ENCODE measurements at regions not wholly inside any gene's neighbourhood (a gene's known extent, or its start where the extent isn't known, plus 50 kb on each side); places are given as distances from the start of the nearest gene placed in this dataset.

DNA sequence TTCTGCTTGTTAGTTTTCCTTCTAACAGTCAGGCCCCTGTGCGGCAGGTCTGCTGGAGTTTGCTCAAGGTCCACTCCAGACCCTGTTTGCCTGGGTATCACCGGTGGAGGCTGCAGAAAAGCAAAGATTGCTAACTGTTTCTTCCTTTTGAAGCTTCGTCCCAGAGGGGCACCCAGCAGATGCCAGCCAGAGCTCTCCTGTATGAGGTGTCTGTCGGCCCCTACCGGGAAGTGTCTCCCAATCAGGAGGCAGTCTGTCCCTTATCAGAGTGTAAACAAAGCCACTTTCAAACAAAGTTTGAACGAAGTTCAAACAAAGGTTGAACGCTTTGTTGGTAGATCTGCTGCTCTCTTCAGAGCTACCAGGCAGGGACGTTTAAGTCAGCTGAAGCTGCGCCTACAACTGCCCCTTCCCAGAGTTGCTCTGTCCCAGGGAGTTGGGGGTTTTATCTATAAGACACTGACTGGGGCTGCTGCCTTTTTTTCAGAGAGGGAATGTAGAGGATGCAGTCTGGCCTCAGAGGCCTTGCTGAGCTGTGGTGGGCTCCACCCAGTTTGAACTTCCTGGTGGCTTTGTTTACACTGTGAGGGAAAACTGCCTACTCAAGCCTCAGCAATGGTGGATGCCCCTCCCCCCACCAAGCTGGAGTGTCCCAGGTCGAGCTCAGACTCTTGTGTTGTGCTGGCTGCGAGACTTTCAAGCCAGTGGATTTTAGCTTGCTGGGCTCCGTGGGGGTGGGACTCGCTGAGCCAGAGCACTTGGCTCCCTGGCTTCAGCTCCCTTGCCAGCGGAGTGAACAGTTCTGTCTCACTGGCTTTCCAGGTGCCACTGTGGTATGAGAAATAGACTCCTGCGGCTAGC lies 401.8 kb downstream of the SRGAP2C start:
- intact Hi-C loops (cut with DNase I; ENCODE audit: low total_unique reads), result no loop called here
- Histone ChIP-seq H3K9me3 (peaks cover 0 to 27% (median 12%) of the 10 kb centered on the region in 8 donors), H3K36me3 (no peaks in the 10 kb centered on the region), H3K27me3 (replicated peaks in 1 of 7) (no peaks in the 10 kb centered on the region), H3K27ac (no peak overlapping the region), H3K4me1 (no peaks in the 10 kb centered on the region), H3K4me3 (no peak overlapping the region)
- no peak for DNase-seq
- TF ChIP-seq, protein P1, sequence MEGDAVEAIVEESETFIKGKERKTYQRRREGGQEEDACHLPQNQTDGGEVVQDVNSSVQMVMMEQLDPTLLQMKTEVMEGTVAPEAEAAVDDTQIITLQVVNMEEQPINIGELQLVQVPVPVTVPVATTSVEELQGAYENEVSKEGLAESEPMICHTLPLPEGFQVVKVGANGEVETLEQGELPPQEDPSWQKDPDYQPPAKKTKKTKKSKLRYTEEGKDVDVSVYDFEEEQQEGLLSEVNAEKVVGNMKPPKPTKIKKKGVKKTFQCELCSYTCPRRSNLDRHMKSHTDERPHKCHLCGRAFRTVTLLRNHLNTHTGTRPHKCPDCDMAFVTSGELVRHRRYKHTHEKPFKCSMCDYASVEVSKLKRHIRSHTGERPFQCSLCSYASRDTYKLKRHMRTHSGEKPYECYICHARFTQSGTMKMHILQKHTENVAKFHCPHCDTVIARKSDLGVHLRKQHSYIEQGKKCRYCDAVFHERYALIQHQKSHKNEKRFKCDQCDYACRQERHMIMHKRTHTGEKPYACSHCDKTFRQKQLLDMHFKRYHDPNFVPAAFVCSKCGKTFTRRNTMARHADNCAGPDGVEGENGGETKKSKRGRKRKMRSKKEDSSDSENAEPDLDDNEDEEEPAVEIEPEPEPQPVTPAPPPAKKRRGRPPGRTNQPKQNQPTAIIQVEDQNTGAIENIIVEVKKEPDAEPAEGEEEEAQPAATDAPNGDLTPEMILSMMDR (IDR thresholded peaks at IDR 0.05 in 8 of 11, conservative IDR thresholded peaks at IDR 0.05 in 3 of 11), result no peak
- no peak for TF ChIP-seq POLR2A (IDR thresholded peaks at IDR 0.05)
- TF ChIP-seq POLR2AphosphoS5 (IDR thresholded peaks at IDR 0.05), result no peak
- WGBS, 5 donors, result 70 to 86% (median 78%) methylated on average over 9 to 15 of the region's 15 CpGs

DNA sequence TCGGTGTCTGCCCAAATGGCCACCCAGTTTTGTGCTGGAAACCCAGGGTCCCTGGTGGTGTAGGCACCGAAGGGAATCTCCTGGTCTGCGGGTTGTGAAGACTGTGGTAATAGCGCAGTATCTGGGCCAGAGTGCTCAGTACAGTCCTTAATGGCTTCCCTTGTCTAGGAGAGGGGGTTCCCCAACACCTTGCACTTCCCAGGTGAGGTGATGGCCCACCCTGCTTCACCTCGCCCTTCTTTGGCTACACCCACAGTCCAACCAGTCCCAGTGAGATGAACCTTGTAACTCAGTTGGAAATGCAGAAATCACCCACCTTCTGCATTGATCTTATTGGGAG lies 402.4 kb downstream of the SRGAP2C start:
- DNase-seq, result no peak
- TF ChIP-seq POLR2AphosphoS5 (IDR thresholded peaks at IDR 0.05), result no peak
- TF ChIP-seq POLR2A (IDR thresholded peaks at IDR 0.05), result no peak
- TF ChIP-seq, protein P1 (IDR thresholded peaks at IDR 0.05 in 8 of 11, conservative IDR thresholded peaks at IDR 0.05 in 3 of 11), result no peak
- Histone ChIP-seq H3K9me3 (peaks cover 0 to 21% (median 6%) of the 10 kb centered on the region in 8 donors), H3K4me1 (no peaks in the 10 kb centered on the region), H3K36me3 (no peaks in the 10 kb centered on the region), H3K27ac (no peak overlapping the region), H3K4me3 (no peak overlapping the region), H3K27me3 (replicated peaks in 1 of 7) (no peaks in the 10 kb centered on the region)
- intact Hi-C loops (cut with DNase I; ENCODE audit: low total_unique reads), result no loop called here
- WGBS, 5 donors, result 90 to 100% (median 96%) methylated on average over 1 to 5 of the region's 5 CpGs

DNA sequence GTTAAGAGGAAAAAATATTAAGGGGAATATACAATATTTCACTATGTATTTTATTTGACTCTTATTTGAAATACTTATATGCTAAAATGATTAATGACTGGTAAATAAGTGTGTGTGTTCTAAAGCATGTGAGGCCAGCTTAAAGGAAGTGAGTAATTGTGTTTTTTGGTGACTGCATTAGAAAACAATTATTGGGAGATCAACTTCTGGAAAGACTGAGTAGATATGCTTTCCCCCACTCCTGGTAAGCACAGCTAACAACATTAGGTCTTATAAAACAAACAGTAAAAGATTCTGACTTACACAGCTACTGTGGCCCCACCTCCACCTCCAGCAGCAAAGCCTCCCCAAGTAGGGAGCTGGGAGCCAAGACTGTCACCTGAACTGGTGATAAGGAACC lies 403.0 kb downstream of the SRGAP2C start:
- intact Hi-C loops (cut with DNase I; ENCODE audit: low total_unique reads), result no loop called here
- no peaks in the 10 kb centered on the region for H3K27me3 ChIP-seq (replicated peaks in 1 of 7)
- peaks cover 0 to 16% (median under 1%) of the 10 kb centered on the region in 8 donors for H3K9me3 ChIP-seq
- H3K4me1 ChIP-seq, result no peaks in the 10 kb centered on the region
- H3K36me3 ChIP-seq, result no peaks in the 10 kb centered on the region
- DNase-seq, result no peak
- no peak for TF ChIP-seq POLR2AphosphoS5 (IDR thresholded peaks at IDR 0.05)
- TF ChIP-seq, protein P1 (IDR thresholded peaks at IDR 0.05 in 8 of 11, conservative IDR thresholded peaks at IDR 0.05 in 3 of 11), result no peak
- no peak for TF ChIP-seq POLR2A (IDR thresholded peaks at IDR 0.05)
- no peak overlapping the region for H3K27ac ChIP-seq
- no peak overlapping the region for H3K4me3 ChIP-seq

DNA sequence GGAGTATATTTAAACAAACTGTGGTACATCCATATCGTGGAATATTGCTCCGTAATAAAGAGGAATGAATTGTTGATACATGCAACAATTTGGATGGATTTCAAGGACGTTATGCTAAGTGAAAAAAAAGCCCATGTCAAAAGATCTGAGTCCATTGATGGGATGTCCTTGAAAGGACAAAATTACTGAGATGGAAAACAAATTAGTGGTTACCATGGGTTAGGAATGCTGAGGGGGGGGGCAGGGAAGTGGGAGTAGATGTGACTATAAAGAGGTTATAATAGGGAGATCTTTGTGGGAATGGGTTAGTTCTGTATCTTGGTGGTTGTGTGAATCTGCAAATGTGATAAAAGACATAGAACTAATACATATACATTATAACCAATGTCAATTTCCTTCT lies 409.3 kb downstream of the SRGAP2C start:
- H3K9me3 ChIP-seq, result no peaks in the 10 kb centered on the region
- H3K4me3 ChIP-seq, result no peak overlapping the region
- no peaks in the 10 kb centered on the region for H3K36me3 ChIP-seq
- H3K27me3 ChIP-seq (replicated peaks in 1 of 7), result no peaks in the 10 kb centered on the region
- TF ChIP-seq, protein P1 (IDR thresholded peaks at IDR 0.05 in 8 of 11, conservative IDR thresholded peaks at IDR 0.05 in 3 of 11), result no peak
- no peak for TF ChIP-seq POLR2AphosphoS5 (IDR thresholded peaks at IDR 0.05)
- no peak for TF ChIP-seq POLR2A (IDR thresholded peaks at IDR 0.05)
- no peak for DNase-seq
- H3K27ac ChIP-seq, result no peak overlapping the region
- intact Hi-C loops (cut with DNase I; ENCODE audit: low total_unique reads), result no loop called here
- no peaks in the 10 kb centered on the region for H3K4me1 ChIP-seq
- 72 to 86% (median 77%) methylated on average over 3 of the region's 3 CpGs for WGBS, 5 donors
